ENCODE measurements at regions not wholly inside any gene's neighbourhood (a gene's known extent, or its start where the extent isn't known, plus 50 kb on each side); places are given as distances from the start of the nearest gene placed in this dataset.

GRCh38 chr16:8053437-8053836, 536.9 kb downstream of the TMEM114 start:
- no peaks in the 10 kb centered on the region for H3K27me3 ChIP-seq (replicated peaks; ENCODE audit: control insufficient read depth, insufficient read depth, low read length)
- no peaks in the 10 kb centered on the region for H3K4me1 ChIP-seq
- ChIA-PET POLR2A (no interaction called here), CTCF (no interaction called here)
- Mint-ChIP-seq H3K36me3 (ENCODE audit: insufficient read depth, unreplicated experiment) (no peaks in the 10 kb centered on the region), H3K4me1 (ENCODE audit: low read depth, unreplicated experiment) (no peaks in the 10 kb centered on the region), H3K9me3 (ENCODE audit: unreplicated experiment) (peaks cover 19% of the 10 kb centered on the region), H3K27me3 (ENCODE audit: insufficient read depth, unreplicated experiment) (peaks cover 8% of the 10 kb centered on the region), H3K27ac (ENCODE audit: unreplicated experiment) (no peak overlapping the region), H3K4me3 (ENCODE audit: unreplicated experiment) (no peak overlapping the region)
- H3K4me3 ChIP-seq (ENCODE audit: low read depth, low read length): no peak overlapping the region
- no peaks in the 10 kb centered on the region for H3K9me3 ChIP-seq
- DNase-seq: no peak
- no TSS peak for BruUV-seq (replicated peaks)
- no peak for TF ChIP-seq CTCF (IDR thresholded peaks at IDR 0.05; ENCODE audit: insufficient read depth in 1 of 2, low read depth in 1 of 2, low read length in 1 of 2, severe bottlenecking in 1 of 2, unreplicated experiment in 1 of 2)
- intact Hi-C loops (cut with micrococcal nuclease; ENCODE audit: unreplicated experiment): no loop called here
- no peaks in the 10 kb centered on the region for H3K36me3 ChIP-seq (ENCODE audit: control insufficient read depth, insufficient read depth, low read length)

- no peaks in the 10 kb centered on the region for H3K36me3 Mint-ChIP-seq (ENCODE audit: insufficient read depth, unreplicated experiment)
- intact Hi-C loops (cut with micrococcal nuclease; ENCODE audit: unreplicated experiment): no loop called here
- H3K4me3 Mint-ChIP-seq (ENCODE audit: unreplicated experiment): no peak overlapping the region
- peaks cover 19% of the 10 kb centered on the region for H3K9me3 Mint-ChIP-seq (ENCODE audit: unreplicated experiment)
- no peak overlapping the region for H3K27ac Mint-ChIP-seq (ENCODE audit: unreplicated experiment)
- DNase-seq: no peak
- BruUV-seq (replicated peaks): no TSS peak
- ChIA-PET POLR2A (no interaction called here), CTCF (no interaction called here)
- no peaks in the 10 kb centered on the region for H3K9me3 ChIP-seq
- no peaks in the 10 kb centered on the region for H3K27me3 ChIP-seq (replicated peaks; ENCODE audit: control insufficient read depth, insufficient read depth, low read length)
- no peak overlapping the region for H3K4me3 ChIP-seq (ENCODE audit: low read depth, low read length)
- no peaks in the 10 kb centered on the region for H3K4me1 ChIP-seq
- peaks cover 13% of the 10 kb centered on the region for H3K27me3 Mint-ChIP-seq (ENCODE audit: insufficient read depth, unreplicated experiment)
- no peaks in the 10 kb centered on the region for H3K36me3 ChIP-seq (ENCODE audit: control insufficient read depth, insufficient read depth, low read length)
- H3K4me1 Mint-ChIP-seq (ENCODE audit: low read depth, unreplicated experiment): no peaks in the 10 kb centered on the region
- TF ChIP-seq CTCF (IDR thresholded peaks at IDR 0.05; ENCODE audit: insufficient read depth in 1 of 2, low read depth in 1 of 2, low read length in 1 of 2, severe bottlenecking in 1 of 2, unreplicated experiment in 1 of 2): no peak
These were observed 541.9 kb downstream of the TMEM114 start for GRCh38 chr16:8048433-8048832.

- Histone ChIP-seq H3K36me3 (ENCODE audit: control insufficient read depth, insufficient read depth, low read length) (no peaks in the 10 kb centered on the region), H3K4me1 (no peaks in the 10 kb centered on the region), H3K27me3 (replicated peaks; ENCODE audit: control insufficient read depth, insufficient read depth, low read length) (no peaks in the 10 kb centered on the region), H3K9me3 (no peaks in the 10 kb centered on the region), H3K4me3 (ENCODE audit: low read depth, low read length) (no peak overlapping the region)
- Mint-ChIP-seq H3K4me3 (ENCODE audit: unreplicated experiment) (no peak overlapping the region), H3K27me3 (ENCODE audit: insufficient read depth, unreplicated experiment) (peaks cover 13% of the 10 kb centered on the region), H3K4me1 (ENCODE audit: low read depth, unreplicated experiment) (no peaks in the 10 kb centered on the region), H3K9me3 (ENCODE audit: unreplicated experiment) (peaks cover 19% of the 10 kb centered on the region), H3K36me3 (ENCODE audit: insufficient read depth, unreplicated experiment) (no peaks in the 10 kb centered on the region), H3K27ac (ENCODE audit: unreplicated experiment) (no peak overlapping the region)
- no peak for DNase-seq
- intact Hi-C loops (cut with micrococcal nuclease; ENCODE audit: unreplicated experiment): no loop called here
- no peak for TF ChIP-seq CTCF (IDR thresholded peaks at IDR 0.05; ENCODE audit: insufficient read depth in 1 of 2, low read depth in 1 of 2, low read length in 1 of 2, severe bottlenecking in 1 of 2, unreplicated experiment in 1 of 2)
- CTCF ChIA-PET: no interaction called here
- BruUV-seq (replicated peaks): no TSS peak
- POLR2A ChIA-PET: no interaction called here
These were observed 542.6 kb downstream of the TMEM114 start for GRCh38 chr16:8047736-8048135.

Measured in Caco-2 (cell line).